HG03103 (cell line): ENCODE measurements at regions not wholly inside any gene's neighbourhood (a gene's known extent, or its start where the extent isn't known, plus 50 kb on each side); places are given as distances from the start of the nearest gene placed in this dataset.
"Not testable (repeated sequence)": the region's sequence is repeated elsewhere in the genome, so short reads cannot be mapped to it uniquely, and the experiment has no call there.

Experiments used
- ATAC-seq: cut with Tn5 transposase; IDR thresholded peaks from one replicate; pipeline ENCODE4 v1.9.1; 2021; ENCODE audit warnings: low read depth; ENCODE audit not compliant: unreplicated experiment

- ATAC-seq: no peak
Observed at GRCh38 chr5:152606776-152607364, 201.8 kb upstream of the NMUR2 start.

GRCh38 chr5:152607401-152608160 lies 202.5 kb upstream of the NMUR2 start:
- ATAC-seq: no peak

- ATAC-seq: no peak
Observed at GRCh38 chr5:152608458-152608857, 203.4 kb upstream of the NMUR2 start.

- ATAC-seq: no peak
Observed at GRCh38 chr5:152619756-152620155, 214.7 kb upstream of the NMUR2 start.

- no peak for ATAC-seq
Observed at GRCh38 chr5:152622628-152623027, 217.5 kb upstream of the NMUR2 start.

- ATAC-seq: no peak
Observed at GRCh38 chr5:152623951-152624350, 218.9 kb upstream of the NMUR2 start.

- ATAC-seq: no peak
Observed at GRCh38 chr5:152625696-152626095, 220.6 kb upstream of the NMUR2 start.

- no peak for ATAC-seq
Observed at GRCh38 chr5:152631221-152631620, 226.1 kb upstream of the NMUR2 start.

GRCh38 chr5:152632360-152632759 lies 227.3 kb upstream of the NMUR2 start:
- no peak for ATAC-seq

- no peak for ATAC-seq
Observed at GRCh38 chr5:152634586-152634985, 229.5 kb upstream of the NMUR2 start.

- no peak for ATAC-seq
Observed at GRCh38 chr5:152638996-152639552, 234.0 kb upstream of the NMUR2 start.

GRCh38 chr5:152641970-152642805 lies 237.1 kb upstream of the NMUR2 start:
- ATAC-seq: no peak

GRCh38 chr5:152642880-152643279 lies 237.8 kb upstream of the NMUR2 start:
- no peak for ATAC-seq

- ATAC-seq: no peak
Observed at GRCh38 chr5:152644029-152644728, 239.1 kb upstream of the NMUR2 start.

GRCh38 chr5:152649609-152650008 lies 244.5 kb upstream of the NMUR2 start:
- no peak for ATAC-seq

GRCh38 chr5:152650413-152650812 lies 245.3 kb upstream of the NMUR2 start:
- no peak for ATAC-seq

- not testable (repeated sequence) for ATAC-seq
Observed at GRCh38 chr5:152659470-152659869, 254.4 kb upstream of the NMUR2 start.

- no peak for ATAC-seq
Observed at GRCh38 chr5:152673601-152674000, 268.5 kb upstream of the NMUR2 start.

GRCh38 chr5:152674403-152674802 lies 269.3 kb upstream of the NMUR2 start:
- no peak for ATAC-seq

- ATAC-seq: no peak
Observed at GRCh38 chr5:152676196-152676595, 271.1 kb upstream of the NMUR2 start.

- ATAC-seq: no peak
Observed at GRCh38 chr5:152683205-152683604, 278.1 kb upstream of the NMUR2 start.
